ENCODE measurements at regions not wholly inside any gene's neighbourhood (a gene's known extent, or its start where the extent isn't known, plus 50 kb on each side); places are given as distances from the start of the nearest gene placed in this dataset.

DNA sequence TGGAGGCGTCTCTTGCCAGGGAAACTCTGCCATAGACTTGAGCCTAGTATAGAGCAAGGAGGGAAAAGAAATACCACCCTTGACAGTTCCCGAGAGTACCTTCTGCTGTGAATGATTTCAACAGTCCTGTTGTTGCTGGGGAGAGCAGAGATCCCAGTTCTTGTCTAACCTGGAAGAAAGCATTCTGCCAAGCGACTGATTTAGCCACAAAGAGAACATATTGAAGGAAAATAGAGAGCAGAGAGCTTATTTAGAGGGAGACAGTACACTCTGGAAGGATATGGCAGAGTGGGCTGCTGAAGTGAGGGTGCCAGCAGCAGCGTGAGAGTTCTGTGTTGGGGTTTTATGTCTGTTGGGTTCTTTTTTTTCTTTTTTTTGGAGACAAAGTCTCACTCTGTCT, 966.9 kb upstream of the TMEM132C start:
- Histone ChIP-seq H3K4me2 (ENCODE audit: low read length) (no peak overlapping the region), H3K9ac (ENCODE audit: low read length) (no peak overlapping the region), H3K27me3 (ENCODE audit: insufficient read depth, low read length) (no peaks in the 10 kb centered on the region), H3F3A (ENCODE audit: insufficient read depth, low read length) (no peaks in the 10 kb centered on the region), H2AFZ (ENCODE audit: low read length) (no peak overlapping the region), H3K79me2 (ENCODE audit: insufficient read depth, low read length) (no peaks in the 10 kb centered on the region), H3K36me3 (ENCODE audit: insufficient read depth, low read length) (no peaks in the 10 kb centered on the region), H3K27ac (ENCODE audit: low read depth, low read length, poor library complexity, severe bottlenecking) (no peak overlapping the region), H3K4me3 (ENCODE audit: low read depth, low read length, poor library complexity, severe bottlenecking) (no peak overlapping the region), H3K9me3 (ENCODE audit: low read length) (no peaks in the 10 kb centered on the region), H3K4me1 (ENCODE audit: insufficient read depth, low read length, severe bottlenecking) (no peaks in the 10 kb centered on the region), H3K9me2 (ENCODE audit: low read depth, low read length) (no peaks in the 10 kb centered on the region), H4K20me1 (ENCODE audit: insufficient read depth, low read length) (no peaks in the 10 kb centered on the region)
- TF ChIP-seq, protein P1, sequence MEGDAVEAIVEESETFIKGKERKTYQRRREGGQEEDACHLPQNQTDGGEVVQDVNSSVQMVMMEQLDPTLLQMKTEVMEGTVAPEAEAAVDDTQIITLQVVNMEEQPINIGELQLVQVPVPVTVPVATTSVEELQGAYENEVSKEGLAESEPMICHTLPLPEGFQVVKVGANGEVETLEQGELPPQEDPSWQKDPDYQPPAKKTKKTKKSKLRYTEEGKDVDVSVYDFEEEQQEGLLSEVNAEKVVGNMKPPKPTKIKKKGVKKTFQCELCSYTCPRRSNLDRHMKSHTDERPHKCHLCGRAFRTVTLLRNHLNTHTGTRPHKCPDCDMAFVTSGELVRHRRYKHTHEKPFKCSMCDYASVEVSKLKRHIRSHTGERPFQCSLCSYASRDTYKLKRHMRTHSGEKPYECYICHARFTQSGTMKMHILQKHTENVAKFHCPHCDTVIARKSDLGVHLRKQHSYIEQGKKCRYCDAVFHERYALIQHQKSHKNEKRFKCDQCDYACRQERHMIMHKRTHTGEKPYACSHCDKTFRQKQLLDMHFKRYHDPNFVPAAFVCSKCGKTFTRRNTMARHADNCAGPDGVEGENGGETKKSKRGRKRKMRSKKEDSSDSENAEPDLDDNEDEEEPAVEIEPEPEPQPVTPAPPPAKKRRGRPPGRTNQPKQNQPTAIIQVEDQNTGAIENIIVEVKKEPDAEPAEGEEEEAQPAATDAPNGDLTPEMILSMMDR (IDR thresholded peaks at IDR 0.05; ENCODE audit: low read length) = no peak
- no peak for TF ChIP-seq EZH2 (IDR thresholded peaks at IDR 0.05; ENCODE audit: borderline replicate concordance, low read length)

DNA sequence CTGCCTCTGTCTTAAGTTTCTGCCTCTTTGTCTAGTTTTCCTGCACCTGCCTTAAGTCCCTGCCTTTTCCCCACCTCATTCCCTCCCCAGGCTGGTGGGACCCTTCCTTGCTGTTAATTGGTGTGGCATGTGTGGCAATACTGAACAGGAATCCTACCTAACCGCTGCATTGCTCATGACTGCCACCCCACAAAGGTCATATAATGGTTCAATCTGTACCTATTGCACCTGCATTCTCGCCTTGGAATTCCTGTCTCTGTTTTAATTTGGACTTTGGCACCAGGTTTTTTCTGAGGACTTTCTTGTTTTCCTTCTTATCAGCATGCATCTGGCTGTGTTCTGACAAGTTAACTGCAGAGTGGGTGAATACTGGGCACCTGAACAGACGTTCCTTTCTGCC, 966.2 kb upstream of the TMEM132C start:
- no peak overlapping the region for H3K27ac ChIP-seq (ENCODE audit: low read depth, low read length, poor library complexity, severe bottlenecking)
- H3K79me2 ChIP-seq (ENCODE audit: insufficient read depth, low read length) = no peaks in the 10 kb centered on the region
- no peak overlapping the region for H3K4me2 ChIP-seq (ENCODE audit: low read length)
- no peaks in the 10 kb centered on the region for H3F3A ChIP-seq (ENCODE audit: insufficient read depth, low read length)
- no peak overlapping the region for H2AFZ ChIP-seq (ENCODE audit: low read length)
- H3K9ac ChIP-seq (ENCODE audit: low read length) = no peak overlapping the region
- H4K20me1 ChIP-seq (ENCODE audit: insufficient read depth, low read length) = no peaks in the 10 kb centered on the region
- H3K4me3 ChIP-seq (ENCODE audit: low read depth, low read length, poor library complexity, severe bottlenecking) = no peak overlapping the region
- H3K36me3 ChIP-seq (ENCODE audit: insufficient read depth, low read length) = no peaks in the 10 kb centered on the region
- H3K27me3 ChIP-seq (ENCODE audit: insufficient read depth, low read length) = no peaks in the 10 kb centered on the region
- TF ChIP-seq EZH2 (IDR thresholded peaks at IDR 0.05; ENCODE audit: borderline replicate concordance, low read length) = no peak
- TF ChIP-seq, protein P1 (IDR thresholded peaks at IDR 0.05; ENCODE audit: low read length) = no peak
- H3K9me3 ChIP-seq (ENCODE audit: low read length) = no peaks in the 10 kb centered on the region
- no peaks in the 10 kb centered on the region for H3K4me1 ChIP-seq (ENCODE audit: insufficient read depth, low read length, severe bottlenecking)
- no peaks in the 10 kb centered on the region for H3K9me2 ChIP-seq (ENCODE audit: low read depth, low read length)

DNA sequence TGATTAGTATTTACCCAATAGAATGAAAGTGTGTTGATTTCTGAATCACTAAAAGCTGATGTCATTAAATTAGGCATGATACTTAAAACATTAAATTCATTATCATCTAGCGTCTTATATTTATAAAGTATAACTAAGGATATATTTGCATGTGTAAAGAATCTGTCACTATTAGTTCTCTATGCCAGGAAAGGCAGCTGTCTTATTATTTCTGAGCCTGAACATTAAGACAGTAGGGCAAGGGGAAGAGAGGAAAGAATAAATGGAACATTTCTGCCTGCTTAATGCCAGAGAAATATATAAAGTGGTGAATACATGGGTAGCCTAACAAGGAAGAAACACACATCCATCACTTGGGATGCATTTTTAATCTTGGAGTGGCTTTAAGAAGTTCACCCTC, 965.1 kb upstream of the TMEM132C start:
- no peak overlapping the region for H3K4me3 ChIP-seq (ENCODE audit: low read depth, low read length, poor library complexity, severe bottlenecking)
- H3K9me3 ChIP-seq (ENCODE audit: low read length) = no peaks in the 10 kb centered on the region
- no peaks in the 10 kb centered on the region for H3K36me3 ChIP-seq (ENCODE audit: insufficient read depth, low read length)
- H3F3A ChIP-seq (ENCODE audit: insufficient read depth, low read length) = no peaks in the 10 kb centered on the region
- H3K79me2 ChIP-seq (ENCODE audit: insufficient read depth, low read length) = no peaks in the 10 kb centered on the region
- no peak overlapping the region for H3K9ac ChIP-seq (ENCODE audit: low read length)
- H3K27ac ChIP-seq (ENCODE audit: low read depth, low read length, poor library complexity, severe bottlenecking) = no peak overlapping the region
- H3K4me2 ChIP-seq (ENCODE audit: low read length) = no peak overlapping the region
- no peak overlapping the region for H2AFZ ChIP-seq (ENCODE audit: low read length)
- no peaks in the 10 kb centered on the region for H4K20me1 ChIP-seq (ENCODE audit: insufficient read depth, low read length)
- H3K9me2 ChIP-seq (ENCODE audit: low read depth, low read length) = no peaks in the 10 kb centered on the region
- no peaks in the 10 kb centered on the region for H3K27me3 ChIP-seq (ENCODE audit: insufficient read depth, low read length)
- TF ChIP-seq, protein P1 (IDR thresholded peaks at IDR 0.05; ENCODE audit: low read length) = no peak
- no peak for TF ChIP-seq EZH2 (IDR thresholded peaks at IDR 0.05; ENCODE audit: borderline replicate concordance, low read length)
- no peaks in the 10 kb centered on the region for H3K4me1 ChIP-seq (ENCODE audit: insufficient read depth, low read length, severe bottlenecking)
